GM21619 (cell line): ENCODE measurements at regions not wholly inside any gene's neighbourhood (a gene's known extent, or its start where the extent isn't known, plus 50 kb on each side); places are given as distances from the start of the nearest gene placed in this dataset.
"Not testable (repeated sequence)": the region's sequence is repeated elsewhere in the genome, so short reads cannot be mapped to it uniquely, and the experiment has no call there.

ENCODE experiments used
- ATAC-seq: cut with Tn5 transposase; IDR thresholded peaks from one replicate; pipeline ENCODE4 v1.9.1; 2021; ENCODE audit not compliant: unreplicated experiment

GRCh38 chr16:26569793-26570192 is 496.9 kb upstream of the C16orf82 start:
- ATAC-seq, result no peak

- ATAC-seq, result no peak
Measured at GRCh38 chr16:26578748-26579147, 488.0 kb upstream of the C16orf82 start.

- ATAC-seq, result no peak
Measured at GRCh38 chr16:26583803-26584202, 482.9 kb upstream of the C16orf82 start.

GRCh38 chr16:26593700-26594099 is 473.0 kb upstream of the C16orf82 start:
- ATAC-seq, result no peak

GRCh38 chr16:26594666-26595065 is 472.1 kb upstream of the C16orf82 start:
- no peak for ATAC-seq

GRCh38 chr16:26595199-26595598 is 471.5 kb upstream of the C16orf82 start:
- no peak for ATAC-seq

GRCh38 chr16:26596033-26596432 is 470.7 kb upstream of the C16orf82 start:
- not testable (repeated sequence) for ATAC-seq

GRCh38 chr16:26598061-26598460 is 468.7 kb upstream of the C16orf82 start:
- no peak for ATAC-seq

- no peak for ATAC-seq
Measured at GRCh38 chr16:26598998-26599784, 467.5 kb upstream of the C16orf82 start.

- no peak for ATAC-seq
Measured at GRCh38 chr16:26599785-26600104, 467.0 kb upstream of the C16orf82 start.

- ATAC-seq, result no peak
Measured at GRCh38 chr16:26601335-26601734, 465.4 kb upstream of the C16orf82 start.

- no peak for ATAC-seq
Measured at GRCh38 chr16:26605626-26606271, 461.0 kb upstream of the C16orf82 start.

- no peak for ATAC-seq
Measured at GRCh38 chr16:26606381-26607150, 460.2 kb upstream of the C16orf82 start.

- ATAC-seq, result no peak
Measured at GRCh38 chr16:26614237-26614841, 452.4 kb upstream of the C16orf82 start.

- no peak for ATAC-seq
Measured at GRCh38 chr16:26623442-26623841, 443.3 kb upstream of the C16orf82 start.

GRCh38 chr16:26627958-26628357 is 438.8 kb upstream of the C16orf82 start:
- no peak for ATAC-seq

- not testable (repeated sequence) for ATAC-seq
Measured at GRCh38 chr16:26631365-26631764, 435.4 kb upstream of the C16orf82 start.

GRCh38 chr16:26642047-26642664 is 424.6 kb upstream of the C16orf82 start:
- no peak for ATAC-seq

- ATAC-seq, result no peak
Measured at GRCh38 chr16:26643519-26643918, 423.2 kb upstream of the C16orf82 start.

- no peak for ATAC-seq
Measured at GRCh38 chr16:26644912-26645543, 421.7 kb upstream of the C16orf82 start.

GRCh38 chr16:26645614-26646013 is 421.1 kb upstream of the C16orf82 start:
- no peak for ATAC-seq
